DMS 273 (cell line): ENCODE measurements at regions not wholly inside any gene's neighbourhood (a gene's known extent, or its start where the extent isn't known, plus 50 kb on each side); places are given as distances from the start of the nearest gene placed in this dataset.
"Not testable (repeated sequence)": the region's sequence is repeated elsewhere in the genome, so short reads cannot be mapped to it uniquely, and the experiment has no call there.

Source experiments
- DNase-seq: peaks from one replicate; lab custom pipeline; 2025; ENCODE audit not compliant: unreplicated experiment; lab: John Stamatoyannopoulos, UW

DNA sequence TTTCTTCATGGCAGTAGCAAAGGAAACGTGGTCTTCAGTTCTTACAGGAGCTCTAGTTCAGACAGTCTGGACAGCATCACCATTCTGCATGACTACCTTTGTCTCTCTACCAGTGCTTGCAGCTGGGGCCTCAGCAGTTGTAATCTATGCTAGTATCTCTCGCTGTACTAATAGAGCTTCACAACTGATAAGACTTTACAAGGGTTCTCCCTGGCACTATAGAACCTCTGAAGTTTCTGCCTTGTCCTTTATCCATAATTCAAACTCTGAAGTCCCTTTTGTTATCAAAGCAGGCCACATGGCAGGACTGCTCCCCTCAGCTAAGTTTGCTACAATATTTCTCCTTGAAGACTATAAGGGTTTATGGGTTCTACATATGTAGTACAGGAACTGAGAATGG, 842.1 kb upstream of the ADGRB3 start:
- DNase-seq = no peak

DNA sequence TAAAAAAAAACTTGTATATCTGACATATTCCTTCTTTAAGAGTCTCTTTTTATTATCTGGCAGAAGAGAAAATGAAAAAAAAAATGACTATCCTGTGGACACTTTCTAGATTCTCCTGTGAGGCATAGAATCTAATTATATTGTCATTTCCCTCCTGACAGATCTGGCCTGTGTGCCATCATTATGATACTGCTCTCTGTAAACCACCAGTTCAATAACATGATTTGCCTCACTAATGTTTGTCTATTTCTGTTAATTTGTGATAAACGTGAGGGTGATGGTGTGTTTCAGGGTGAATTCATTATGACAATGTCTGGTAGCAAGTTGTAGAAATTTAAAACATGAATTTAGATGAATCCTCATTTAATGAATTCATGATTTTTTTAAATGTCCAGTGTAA, 844.5 kb upstream of the ADGRB3 start:
- DNase-seq = no peak

DNA sequence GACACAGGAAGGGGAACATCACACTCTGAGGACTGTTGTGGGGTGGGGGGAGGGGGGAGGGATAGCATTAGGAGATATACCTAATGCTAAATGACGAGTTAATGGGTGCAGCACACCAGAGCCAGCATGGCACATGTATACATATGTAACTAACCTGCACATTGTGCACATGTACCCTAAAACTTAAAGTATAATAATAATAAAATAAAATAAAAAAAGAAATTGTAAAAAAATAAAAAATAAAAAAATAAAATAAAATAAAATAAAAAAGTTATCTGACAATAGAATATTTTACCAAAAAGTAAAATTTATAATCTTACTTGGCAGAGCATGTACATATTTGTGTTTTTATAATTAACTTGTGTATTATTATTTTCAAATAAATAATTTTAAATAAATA, 848.0 kb upstream of the ADGRB3 start:
- DNase-seq = not testable (repeated sequence)

DNA sequence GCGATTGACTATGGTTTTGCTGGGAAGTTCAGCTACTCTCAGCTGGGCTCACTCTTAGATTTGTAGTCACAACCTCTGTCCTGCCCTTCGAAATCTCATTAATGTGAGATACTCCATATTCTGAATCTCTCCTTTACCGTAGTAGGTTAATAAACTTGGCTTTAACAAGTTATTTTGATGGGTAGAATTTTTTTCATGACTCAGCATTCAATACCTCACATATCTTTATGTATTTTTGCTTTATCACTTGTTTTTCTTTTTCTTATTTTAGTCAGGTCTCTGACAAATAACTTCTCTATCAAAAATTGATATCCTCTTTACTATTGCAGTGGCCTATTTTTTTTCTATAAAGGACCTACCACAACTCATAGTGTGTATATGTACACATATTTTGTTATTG, 855.2 kb upstream of the ADGRB3 start:
- no peak for DNase-seq

DNA sequence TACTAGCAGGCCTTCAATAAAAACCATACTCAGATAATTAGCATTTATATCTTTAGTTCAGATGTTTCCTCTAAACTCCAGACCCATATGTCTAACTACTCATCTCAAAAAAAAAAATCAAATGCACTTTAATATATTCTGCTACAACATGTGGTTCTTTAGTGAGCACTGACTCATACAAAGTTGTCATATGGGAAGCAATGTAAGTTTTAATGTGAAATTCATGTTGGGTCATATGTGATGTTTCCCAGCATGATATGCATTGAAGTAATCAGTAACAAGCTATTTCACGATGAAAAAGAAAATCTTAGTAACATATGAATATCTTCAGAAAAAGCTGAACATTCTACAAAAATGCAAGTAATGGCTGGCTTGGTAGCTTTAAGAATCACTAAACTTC, 859.7 kb upstream of the ADGRB3 start:
- no peak for DNase-seq

DNA sequence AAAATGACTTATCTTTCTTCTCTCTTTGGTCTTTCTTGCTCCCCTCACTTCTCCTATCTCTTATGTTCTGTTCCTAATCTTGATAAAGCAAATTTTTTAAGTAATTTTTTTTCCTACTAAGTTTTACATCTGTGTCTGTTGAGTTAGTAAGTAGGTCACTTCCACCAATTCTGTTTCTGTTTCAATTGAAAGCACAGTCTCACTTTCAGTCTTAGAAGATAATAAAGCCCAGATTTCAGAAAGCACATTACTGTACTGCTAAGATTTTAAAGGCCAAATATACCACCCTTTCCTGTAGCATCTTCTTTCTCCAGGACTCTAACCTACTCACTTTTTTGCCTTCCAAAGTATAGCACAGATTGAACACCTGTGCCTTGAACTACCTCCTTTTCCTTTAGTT, 866.1 kb upstream of the ADGRB3 start:
- no peak for DNase-seq

DNA sequence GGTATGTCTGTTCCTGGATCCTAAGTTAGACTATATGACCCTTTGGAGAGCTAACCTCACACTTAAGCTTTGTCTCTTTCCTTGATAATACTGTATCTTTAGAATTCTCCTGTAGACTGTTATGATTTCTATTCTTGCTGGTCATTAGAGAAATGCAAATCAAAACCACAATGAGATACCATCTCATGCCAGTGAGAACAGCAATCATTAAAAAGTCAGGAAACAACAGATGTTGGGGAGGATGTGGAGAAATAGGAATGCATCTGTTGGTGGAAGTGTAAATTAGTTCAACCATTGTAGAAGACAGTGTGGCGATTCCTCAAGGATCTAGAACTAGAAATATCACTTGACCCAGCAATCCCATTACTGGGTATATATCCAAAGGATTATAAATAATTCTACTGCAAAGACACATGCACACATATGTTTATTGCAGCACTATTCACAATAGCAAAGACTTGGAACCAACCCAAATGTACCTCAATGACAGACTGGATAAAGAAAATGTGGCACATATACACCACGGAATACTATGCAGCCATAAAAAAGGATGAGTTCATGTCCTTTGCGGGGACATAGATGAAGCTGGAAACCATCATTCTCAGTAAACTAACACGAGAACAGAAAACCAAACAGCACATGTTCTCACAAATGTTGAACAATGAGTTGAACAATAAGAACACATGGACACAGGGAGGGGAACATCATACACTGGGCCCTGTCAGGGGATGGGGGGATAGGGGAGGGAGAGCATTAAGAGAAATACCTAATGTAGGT, 867.8 kb upstream of the ADGRB3 start:
- DNase-seq = not testable (repeated sequence)

DNA sequence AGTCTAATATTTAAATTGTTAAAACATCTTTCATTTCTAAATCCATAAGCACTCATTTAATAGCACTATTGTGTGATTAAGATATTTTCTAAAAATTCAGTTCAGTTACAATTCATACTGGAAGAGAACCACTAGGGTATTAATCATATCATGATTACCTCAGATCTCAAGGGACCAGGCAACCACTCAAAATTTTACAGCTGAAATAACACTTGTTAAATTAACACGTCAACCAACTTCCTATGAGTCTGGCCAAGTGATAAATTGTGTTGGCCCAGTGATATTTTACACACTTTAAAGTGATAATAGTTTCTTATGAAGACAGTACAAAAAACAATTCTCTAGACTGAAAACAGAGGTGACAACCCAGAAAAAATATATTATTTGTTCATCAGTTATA, 869.0 kb upstream of the ADGRB3 start:
- DNase-seq = no peak

DNA sequence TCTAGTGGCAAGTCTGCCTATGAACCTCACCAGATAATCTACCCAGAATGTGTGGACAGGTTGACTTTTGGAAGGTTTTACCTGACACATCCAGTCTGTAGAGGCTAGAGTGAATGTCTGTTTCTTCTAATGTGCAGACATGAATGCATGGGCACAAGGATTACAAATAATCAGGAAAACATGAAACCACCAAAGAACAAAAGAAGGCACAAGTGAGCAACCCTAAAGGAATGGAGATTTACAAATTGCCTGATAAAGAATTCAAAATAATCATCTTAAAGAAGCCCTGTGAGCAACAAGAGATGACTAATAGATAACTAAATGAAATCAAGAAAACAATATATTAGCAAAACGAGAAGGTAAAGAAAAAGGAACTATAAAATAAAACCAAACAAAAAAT, 876.1 kb upstream of the ADGRB3 start:
- DNase-seq = no peak

DNA sequence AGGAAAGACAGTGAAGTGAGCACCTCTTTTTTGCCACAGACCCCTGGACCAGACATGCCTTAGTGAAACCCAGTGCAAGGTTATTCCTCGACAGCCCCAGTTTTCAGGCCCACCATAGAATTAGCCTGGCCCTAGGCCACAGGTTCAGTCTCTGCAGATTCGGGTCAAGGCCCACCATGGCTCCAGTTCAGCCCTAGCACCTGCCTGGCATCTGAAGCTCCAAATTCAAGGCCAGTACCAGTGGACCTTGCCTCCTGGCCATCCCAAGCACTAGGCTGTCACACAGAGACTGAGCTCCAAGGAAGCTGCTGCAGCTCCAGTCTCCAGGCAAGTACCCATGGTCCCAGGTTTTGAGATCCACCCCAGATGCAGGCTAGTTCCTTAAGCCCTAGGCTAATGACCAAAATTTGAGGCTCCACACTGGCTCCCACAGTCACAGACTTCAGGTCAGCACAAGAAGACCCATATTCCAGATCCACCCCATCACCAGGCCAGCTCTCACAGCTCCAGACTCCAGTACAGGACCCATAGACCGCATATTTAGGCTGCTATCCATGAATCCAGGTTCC, 877.5 kb upstream of the ADGRB3 start:
- no peak for DNase-seq

DNA sequence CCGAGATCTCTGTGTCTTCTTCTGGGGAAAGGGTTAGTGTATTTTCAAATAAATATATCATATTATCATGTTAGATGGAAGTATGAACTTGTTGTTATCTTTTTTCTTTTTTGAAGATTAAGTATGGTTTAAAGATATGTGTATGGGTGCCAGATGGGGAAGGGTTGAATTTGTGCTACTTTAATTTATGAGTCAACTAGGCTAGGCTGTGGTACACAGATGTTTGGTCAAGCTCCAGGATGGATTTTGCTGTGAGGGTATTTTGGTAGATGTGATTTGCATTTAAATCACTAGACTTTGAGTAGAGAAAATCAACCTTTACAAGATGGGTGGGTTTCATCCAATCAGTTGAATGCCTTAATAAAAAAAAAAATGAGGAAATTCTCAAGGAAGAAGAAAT, 886.6 kb upstream of the ADGRB3 start:
- DNase-seq = no peak

DNA sequence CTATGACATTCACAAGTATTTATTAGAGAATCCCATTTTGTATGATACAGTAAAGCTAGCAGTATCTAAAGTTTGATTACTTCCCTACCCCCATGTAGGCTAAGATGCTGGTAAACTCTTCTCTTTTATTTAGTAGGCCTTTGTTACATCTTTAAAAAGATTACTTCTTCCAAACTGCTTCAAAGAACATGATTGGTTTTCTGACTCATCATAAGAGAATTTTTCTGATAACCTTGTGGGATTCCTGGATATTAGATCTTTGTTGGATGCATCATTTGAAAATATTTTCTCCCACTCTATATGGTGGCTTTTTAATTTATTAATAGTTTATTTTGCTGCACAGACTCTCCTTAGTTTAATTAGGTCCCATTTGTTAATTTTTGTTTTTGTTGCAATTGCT, 898.3 kb upstream of the ADGRB3 start:
- no peak for DNase-seq

DNA sequence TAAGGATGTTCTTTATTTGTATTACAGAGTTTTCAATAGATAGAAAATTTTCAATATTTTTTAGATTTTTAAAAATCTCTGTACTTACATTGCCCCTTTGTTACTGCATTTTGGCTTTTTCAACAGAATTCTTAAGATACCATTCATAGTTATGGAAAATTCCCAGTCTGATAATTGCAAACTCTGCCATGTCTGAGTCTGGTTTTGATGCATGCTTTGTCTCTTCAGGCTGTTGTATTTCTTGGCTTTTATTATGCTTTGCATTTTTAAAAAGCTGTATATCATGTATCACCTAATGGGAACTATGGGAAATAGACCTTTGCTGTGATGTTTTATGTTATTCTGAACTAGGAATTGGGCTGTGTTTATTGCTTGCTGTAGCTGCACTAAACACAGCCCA, 898.9 kb upstream of the ADGRB3 start:
- DNase-seq = no peak

DNA sequence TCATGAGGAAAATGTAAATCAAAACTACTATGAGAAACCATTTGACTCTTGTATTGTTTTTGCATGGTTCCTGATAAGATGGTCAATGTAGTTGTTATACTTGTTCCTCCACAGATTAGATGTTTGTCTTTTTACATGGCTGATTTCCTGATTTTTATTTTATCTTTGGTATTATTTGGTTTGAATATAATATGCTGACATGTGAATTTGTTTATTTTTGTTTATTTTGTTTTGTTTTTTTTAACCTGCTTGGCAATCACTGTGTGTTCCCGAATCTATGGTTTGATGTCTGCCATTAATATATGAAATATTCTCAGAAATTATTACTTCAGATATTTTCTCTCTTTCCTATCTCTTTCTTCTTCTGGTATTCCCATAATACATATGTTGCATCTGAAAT, 899.5 kb upstream of the ADGRB3 start:
- DNase-seq = no peak

DNA sequence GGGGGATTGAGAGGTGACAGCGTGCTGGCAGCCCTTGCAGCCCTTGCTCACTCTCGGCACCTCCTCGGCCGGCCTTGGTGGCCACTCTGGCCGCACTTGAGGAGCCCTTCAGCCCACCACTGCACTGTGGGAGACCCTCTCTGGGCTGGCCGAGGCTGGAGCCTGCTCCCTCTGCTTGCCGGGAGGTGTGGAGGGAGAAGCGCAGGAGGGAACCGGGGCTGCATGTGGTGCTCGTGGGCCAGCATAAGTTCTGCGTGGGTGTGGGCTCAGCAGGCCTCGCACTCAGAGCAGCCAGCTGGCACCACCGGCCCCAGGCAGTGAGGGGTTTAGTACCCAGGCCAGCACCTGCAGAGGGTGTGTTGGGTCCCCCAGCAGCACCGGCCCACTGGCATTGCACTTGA, 912.2 kb upstream of the ADGRB3 start:
- DNase-seq = no peak

DNA sequence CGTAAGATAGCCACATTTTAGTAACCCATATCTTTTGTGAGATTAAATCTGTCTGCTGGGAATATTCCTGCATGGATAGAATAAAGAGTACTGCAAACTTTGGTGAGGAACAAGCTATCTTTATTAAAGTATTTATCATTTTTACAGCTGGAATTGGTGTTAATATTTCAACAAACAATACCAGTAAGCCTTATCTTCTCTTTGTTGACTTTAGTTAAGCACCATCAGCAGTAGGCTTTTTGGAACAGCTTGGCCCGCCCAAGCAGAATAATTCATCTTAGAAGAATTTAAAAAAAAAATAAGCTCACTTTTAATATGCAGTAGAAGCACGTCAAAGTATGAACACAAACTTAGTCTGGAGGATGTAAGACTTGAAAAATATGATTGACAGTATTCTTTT, 917.8 kb upstream of the ADGRB3 start:
- no peak for DNase-seq

DNA sequence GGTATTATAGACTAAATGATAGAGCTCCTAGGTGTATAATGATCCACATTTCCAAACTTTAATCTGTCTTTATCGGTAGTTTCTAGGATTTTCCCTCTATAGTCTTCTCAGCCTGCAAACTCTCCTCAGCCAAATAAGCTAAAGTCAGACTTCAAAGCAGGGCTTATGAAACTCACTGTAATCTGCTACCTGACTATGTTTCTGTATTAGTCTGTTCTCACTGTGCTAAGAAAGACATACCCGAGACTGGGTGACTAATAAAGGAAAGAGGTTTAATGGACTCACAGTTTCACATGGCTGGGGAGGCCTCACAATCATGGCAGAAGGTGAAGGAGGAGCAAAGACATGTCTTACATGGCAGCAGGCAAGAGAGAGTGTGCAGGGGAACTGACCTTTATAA, 928.7 kb upstream of the ADGRB3 start:
- DNase-seq = no peak

DNA sequence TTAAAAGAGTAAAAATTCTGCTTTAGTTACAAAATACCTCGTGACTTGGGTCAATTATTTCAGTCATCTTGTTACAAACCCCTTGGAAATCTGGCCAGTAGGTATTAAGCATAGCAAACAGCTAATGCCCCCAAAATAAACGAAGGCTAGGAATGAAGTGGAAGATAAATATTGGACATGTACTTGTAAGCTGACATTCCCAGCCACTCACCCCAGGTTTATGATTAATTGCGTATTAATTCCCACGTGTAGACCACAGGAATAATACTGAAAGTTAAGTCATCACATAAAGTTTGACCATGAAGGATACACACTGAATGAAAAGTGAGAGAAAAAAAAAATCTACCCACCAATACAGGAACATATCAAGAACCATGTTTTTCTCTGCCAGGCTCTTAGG, 936.5 kb upstream of the ADGRB3 start:
- no peak for DNase-seq

DNA sequence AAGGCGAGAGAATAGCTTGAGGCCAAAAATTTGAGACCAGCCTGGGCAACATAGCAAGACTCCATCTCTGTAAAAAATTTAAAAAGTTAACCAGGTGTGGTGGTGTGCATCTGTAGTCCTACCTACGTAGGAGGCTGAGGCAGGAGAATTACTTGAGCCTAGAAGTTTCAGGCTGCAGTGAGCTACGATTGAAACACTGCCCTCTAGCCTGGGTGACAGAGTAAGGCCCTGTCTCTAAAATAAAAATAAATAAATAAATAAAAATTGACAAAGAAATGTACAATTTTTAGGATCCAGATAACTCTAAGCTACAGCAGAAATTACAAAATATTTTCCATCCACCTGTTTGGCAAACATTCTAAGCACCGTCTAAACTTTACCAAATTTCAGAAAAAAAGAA, 941.0 kb upstream of the ADGRB3 start:
- DNase-seq = peak; percentile 8

DNA sequence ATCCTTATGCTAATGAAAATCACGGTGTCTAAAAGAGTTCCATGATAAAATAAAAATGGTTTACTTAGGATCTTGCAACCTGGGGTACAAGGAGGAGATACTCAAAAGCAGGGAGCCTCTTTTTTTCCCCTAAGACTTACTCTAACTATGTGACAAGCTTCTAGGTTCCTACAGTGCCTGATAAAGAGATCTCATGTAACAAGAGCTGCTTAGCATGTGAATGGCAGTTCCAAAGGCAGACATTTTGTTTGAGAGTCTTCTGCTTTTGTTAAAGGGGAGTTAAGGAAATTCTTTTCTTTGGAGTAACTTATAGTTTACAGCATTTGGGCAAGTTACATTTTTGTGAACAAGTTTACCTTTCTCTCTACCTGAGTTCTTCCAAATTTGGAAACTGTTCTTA, 945.8 kb upstream of the ADGRB3 start:
- no peak for DNase-seq

DNA sequence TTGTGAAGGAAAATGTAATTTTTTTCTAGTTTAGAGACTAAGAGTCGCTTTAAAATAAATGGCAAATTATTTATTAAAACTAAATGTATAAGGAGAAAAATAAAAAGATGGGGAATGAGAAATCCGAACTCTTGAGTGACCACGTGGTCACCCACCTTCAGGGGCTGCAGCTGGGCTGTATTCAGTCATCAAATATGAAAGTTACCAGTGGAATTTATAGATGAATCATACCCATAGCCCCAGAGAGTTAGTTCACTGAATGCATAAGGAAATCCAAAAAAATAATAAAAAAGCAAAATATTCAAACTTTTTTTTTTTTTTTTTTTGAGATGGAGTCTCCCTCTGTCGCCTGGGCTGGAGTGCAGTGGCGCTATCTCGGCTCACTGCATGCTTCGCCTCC, 947.7 kb upstream of the ADGRB3 start:
- DNase-seq = no peak

DNA sequence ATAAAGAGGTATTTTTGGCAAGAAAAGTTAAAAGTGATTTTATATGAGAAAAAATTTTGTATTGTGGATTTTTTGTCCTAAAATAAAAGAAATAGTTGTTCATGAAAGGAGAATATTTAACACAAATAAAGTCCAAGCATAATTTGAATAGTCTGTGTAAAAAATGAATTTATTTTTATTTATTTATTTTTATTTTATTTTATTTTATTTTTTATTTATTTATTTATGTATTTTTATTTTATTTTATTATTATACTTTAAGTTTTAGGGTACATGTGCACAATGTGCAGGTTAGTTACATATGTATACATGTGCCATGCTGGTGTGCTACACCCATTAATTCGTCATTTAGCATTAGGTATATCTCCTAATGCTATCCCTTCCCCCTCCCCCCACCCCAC, 948.9 kb upstream of the ADGRB3 start:
- DNase-seq = not testable (repeated sequence)

DNA sequence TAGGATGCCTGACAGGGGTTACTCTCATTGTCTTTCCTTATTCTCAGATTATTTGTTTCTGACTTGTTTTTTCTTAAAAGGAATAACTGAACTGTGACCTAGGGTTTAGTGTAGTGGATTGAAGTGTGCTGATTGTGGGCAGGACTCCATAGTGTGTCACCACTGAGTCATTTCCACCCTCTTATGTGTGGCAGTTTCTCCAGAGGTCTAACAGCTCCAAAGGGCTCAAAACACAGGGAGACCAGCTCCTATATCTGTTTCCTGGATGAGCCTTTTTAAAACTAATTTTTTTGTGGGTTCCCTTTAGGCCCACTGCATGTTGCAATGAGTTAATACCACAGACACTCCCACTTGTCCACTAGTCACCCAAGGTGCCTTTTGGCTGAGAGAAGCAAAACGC, 951.1 kb upstream of the ADGRB3 start:
- no peak for DNase-seq
